Neural progenitor cell (in vitro differentiated cells): ENCODE measurements at regions not wholly inside any gene's neighbourhood (a gene's known extent, or its start where the extent isn't known, plus 50 kb on each side); places are given as distances from the start of the nearest gene placed in this dataset.
"Not testable (repeated sequence)": the region's sequence is repeated elsewhere in the genome, so short reads cannot be mapped to it uniquely, and the experiment has no call there.

ENCODE experiments used
- DNase-seq: peaks from one replicate; pipeline ENCODE4 v3.0.0-alpha.2; 2016; ENCODE audit warnings: low spot score
- H2AFZ ChIP-seq: fragments of 200-600 bp; sonication (generic); replicated peaks from 2 replicates; pipeline ENCODE4 v1.6.1; 2016; ENCODE audit warnings: antibody characterized with exemption
- H3F3A ChIP-seq: fragments of 200-600 bp; sonication (generic); 2 replicates; pipeline ENCODE4 v1.6.1; 2016; ENCODE audit warnings: antibody characterized with exemption, low read depth
- H3K27ac ChIP-seq: fragments of 200-600 bp; sonication (generic); 2 replicates; pipeline ENCODE4 v1.5.1; 2016; ENCODE audit warnings: mild to moderate bottlenecking
- H3K27me3 ChIP-seq: fragments of 200-600 bp; sonication (generic); 2 replicates; pipeline ENCODE4 v1.6.1; 2016; ENCODE audit warnings: mild to moderate bottlenecking, moderate library complexity
- H3K36me3 ChIP-seq: fragments of 200-600 bp; sonication (generic); 2 replicates; pipeline ENCODE4 v1.5.1; 2016
- H3K4me1 ChIP-seq: fragments of 200-600 bp; sonication (generic); 2 replicates; pipeline ENCODE4 v1.6.1; 2016; ENCODE audit warnings: mixed run types
- H3K4me2 ChIP-seq: fragments of 200-600 bp; sonication (generic); 2 replicates; pipeline ENCODE4 v1.6.1; 2016
- H3K4me3 ChIP-seq: fragments of 200-600 bp; sonication (generic); 2 replicates; pipeline ENCODE4 v1.5.1; 2016
- H3K79me2 ChIP-seq: fragments of 200-600 bp; sonication (generic); 2 replicates; pipeline ENCODE4 v1.6.1; 2016; ENCODE audit warnings: low read depth
- H3K9ac ChIP-seq: fragments of 200-600 bp; sonication (generic); 2 replicates; pipeline ENCODE4 v1.6.1; 2016
- H3K9me3 ChIP-seq: fragments of 200-600 bp; sonication (generic); 2 replicates; pipeline ENCODE4 v1.5.1; 2016; ENCODE audit warnings: low read depth
- H4K20me1 ChIP-seq: fragments of 200-600 bp; sonication (generic); 2 replicates; pipeline ENCODE4 v1.6.1; 2016; ENCODE audit warnings: low read depth
- H3K27ac Mint-ChIP-seq: 3 replicates; pipeline ENCODE4 v1.8.0; 2021; ENCODE audit warnings: mixed read lengths
- H3K27me3 Mint-ChIP-seq: 2 replicates; pipeline ENCODE4 v1.8.0; 2022; ENCODE audit warnings: low read depth, mild to moderate bottlenecking, inconsistent platforms, moderate library complexity, mixed read lengths; ENCODE audit not compliant: insufficient read depth
- H3K36me3 Mint-ChIP-seq: 3 replicates; pipeline ENCODE4 v1.8.0; 2021; ENCODE audit warnings: mixed read lengths
- H3K4me1 Mint-ChIP-seq: 3 replicates; pipeline ENCODE4 v1.8.0; 2021; ENCODE audit warnings: mixed read lengths
- H3K4me3 Mint-ChIP-seq: 3 replicates; pipeline ENCODE4 v1.8.0; 2021; ENCODE audit warnings: mild to moderate bottlenecking, moderate library complexity, mixed read lengths
- H3K9me3 Mint-ChIP-seq: 3 replicates; pipeline ENCODE4 v1.8.0; 2020; ENCODE audit warnings: mixed read lengths
- CTCF ChIP-seq: fragments of 200-600 bp; sonication (generic); IDR thresholded peaks from 2 replicates; pipeline ENCODE4 v1.5.1; 2017; ENCODE audit warnings: antibody characterized with exemption, mild to moderate bottlenecking
- EZH2 ChIP-seq: fragments of 200-600 bp; sonication (generic); IDR thresholded peaks from 2 replicates; pipeline ENCODE4 v1.6.1; 2017; ENCODE audit warnings: antibody characterized with exemption, mild to moderate bottlenecking, moderate library complexity
- EZH2phosphoT487 ChIP-seq: fragments of 200-600 bp; sonication (generic); IDR thresholded peaks from 2 replicates; pipeline ENCODE4 v1.6.1; 2017; ENCODE audit warnings: antibody characterized with exemption

- Histone ChIP-seq H3K4me2 (no peak overlapping the region), H2AFZ (no peak overlapping the region), H3F3A (no peaks in the 10 kb centered on the region), H3K4me1 (no peaks in the 10 kb centered on the region), H3K27ac (no peak overlapping the region), H4K20me1 (no peaks in the 10 kb centered on the region), H3K9ac (no peak overlapping the region), H3K4me3 (no peak overlapping the region), H3K27me3 (no peaks in the 10 kb centered on the region), H3K9me3 (no peaks in the 10 kb centered on the region), H3K79me2 (no peaks in the 10 kb centered on the region), H3K36me3 (no peaks in the 10 kb centered on the region)
- Mint-ChIP-seq H3K27ac (peak overlapping the region; percentile 26), H3K4me3 (no peak overlapping the region), H3K4me1 (peaks cover 25% of the 10 kb centered on the region), H3K9me3 (peaks cover 6% of the 10 kb centered on the region), H3K36me3 (no peaks in the 10 kb centered on the region), H3K27me3 (peaks cover 6% of the 10 kb centered on the region)
- DNase-seq: no peak
- no peak for TF ChIP-seq CTCF
Observed at GRCh38 chr15:26119322-26119721, 256.2 kb upstream of the ATP10A start.

- H3K9me3 ChIP-seq: no peaks in the 10 kb centered on the region
Observed at GRCh38 chr15:26115229-26115943, 252.3 kb upstream of the ATP10A start.

GRCh38 chr15:26114128-26114527 is 251.0 kb upstream of the ATP10A start:
- H3K36me3 ChIP-seq, H3K9ac ChIP-seq, H3K4me3 ChIP-seq, H3K9me3 ChIP-seq, H3K27ac ChIP-seq, H3K4me1 ChIP-seq, H4K20me1 ChIP-seq, H2AFZ ChIP-seq, H3K36me3 Mint-ChIP-seq, DNase-seq, H3F3A ChIP-seq, H3K27me3 ChIP-seq, H3K79me2 ChIP-seq, H3K27me3 Mint-ChIP-seq, H3K4me2 ChIP-seq: not testable (repeated sequence)
- Mint-ChIP-seq H3K27ac (peak overlapping the region; percentile 78), H3K4me3 (peak overlapping the region; percentile 30), H3K9me3 (peaks cover 13% of the 10 kb centered on the region), H3K4me1 (peaks cover 33% of the 10 kb centered on the region)

More at GRCh38 chr15:26115229-26115943, 252.3 kb upstream of the ATP10A start:
- no peaks in the 10 kb centered on the region for H3F3A ChIP-seq
- H3K27ac ChIP-seq: no peak overlapping the region
- H3K4me2 ChIP-seq: no peak overlapping the region
- H3K4me1 ChIP-seq: no peaks in the 10 kb centered on the region
- no peaks in the 10 kb centered on the region for H3K79me2 ChIP-seq
- peaks cover 9% of the 10 kb centered on the region for H3K27me3 Mint-ChIP-seq
- no peak for TF ChIP-seq EZH2phosphoT487
- no peak for TF ChIP-seq EZH2
- TF ChIP-seq CTCF: no peak
- peak overlapping the region; percentile 46 for H2AFZ ChIP-seq
- H3K4me1 Mint-ChIP-seq: peaks cover 33% of the 10 kb centered on the region
- H3K27me3 ChIP-seq: no peaks in the 10 kb centered on the region
- H3K27ac Mint-ChIP-seq: no peak overlapping the region
- no peaks in the 10 kb centered on the region for H4K20me1 ChIP-seq
- H3K36me3 Mint-ChIP-seq: no peaks in the 10 kb centered on the region
- H3K36me3 ChIP-seq: no peaks in the 10 kb centered on the region
- H3K4me3 Mint-ChIP-seq: no peak overlapping the region
- no peak overlapping the region for H3K4me3 ChIP-seq
- peak; percentile 67 for DNase-seq
- H3K9ac ChIP-seq: no peak overlapping the region
- H3K9me3 Mint-ChIP-seq: peaks cover 13% of the 10 kb centered on the region

GRCh38 chr15:26113296-26113695 is 250.2 kb upstream of the ATP10A start:
- no peak overlapping the region for H3K4me2 ChIP-seq
- no peaks in the 10 kb centered on the region for H3K9me3 ChIP-seq
- H2AFZ ChIP-seq: no peak overlapping the region
- Mint-ChIP-seq H3K27me3 (peaks cover 6% of the 10 kb centered on the region), H3K4me1 (peaks cover 28% of the 10 kb centered on the region), H3K27ac (no peak overlapping the region), H3K36me3 (no peaks in the 10 kb centered on the region), H3K9me3 (peaks cover 11% of the 10 kb centered on the region), H3K4me3 (no peak overlapping the region)
- H3F3A ChIP-seq: no peaks in the 10 kb centered on the region
- no peaks in the 10 kb centered on the region for H4K20me1 ChIP-seq
- no peaks in the 10 kb centered on the region for H3K4me1 ChIP-seq
- H3K4me3 ChIP-seq: no peak overlapping the region
- TF ChIP-seq EZH2: no peak
- TF ChIP-seq CTCF: no peak
- TF ChIP-seq EZH2phosphoT487: no peak
- H3K79me2 ChIP-seq: no peaks in the 10 kb centered on the region
- H3K27ac ChIP-seq: no peak overlapping the region
- no peaks in the 10 kb centered on the region for H3K36me3 ChIP-seq
- DNase-seq: no peak
- no peak overlapping the region for H3K9ac ChIP-seq
- no peaks in the 10 kb centered on the region for H3K27me3 ChIP-seq
